NT2/D1 (cell line): ENCODE measurements at regions not wholly inside any gene's neighbourhood (a gene's known extent, or its start where the extent isn't known, plus 50 kb on each side); places are given as distances from the start of the nearest gene placed in this dataset.

Experiments used
- YY1 ChIP-seq: IDR thresholded peaks from 2 replicates; pipeline ENCODE4 v1.6.1; 2011; ENCODE audit not compliant: insufficient read length, insufficient read depth
- ZNF274 ChIP-seq: IDR thresholded peaks from 2 replicates; pipeline ENCODE4 v1.6.1; 2011; ENCODE audit warnings: mild to moderate bottlenecking, low read depth, low read length

- TF ChIP-seq YY1 (no peak), ZNF274 (no peak)
Measured at GRCh38 chr11:23429569-23429968, 569.3 kb upstream of the CCDC179 start.
